Skeletal muscle cell (primary cell): ENCODE measurements at regions not wholly inside any gene's neighbourhood (a gene's known extent, or its start where the extent isn't known, plus 50 kb on each side); places are given as distances from the start of the nearest gene placed in this dataset.

Source experiments
- DNase-seq: peaks from one replicate; pipeline ENCODE4 v3.0.0-alpha.2; 2010; ENCODE audit warnings: low read depth
- H3K4me3 ChIP-seq: 2 replicates; pipeline ENCODE4 v1.5.1; 2011; ENCODE audit warnings: low read depth, mild to moderate bottlenecking, control low read depth, low read length, moderate library complexity

DNA sequence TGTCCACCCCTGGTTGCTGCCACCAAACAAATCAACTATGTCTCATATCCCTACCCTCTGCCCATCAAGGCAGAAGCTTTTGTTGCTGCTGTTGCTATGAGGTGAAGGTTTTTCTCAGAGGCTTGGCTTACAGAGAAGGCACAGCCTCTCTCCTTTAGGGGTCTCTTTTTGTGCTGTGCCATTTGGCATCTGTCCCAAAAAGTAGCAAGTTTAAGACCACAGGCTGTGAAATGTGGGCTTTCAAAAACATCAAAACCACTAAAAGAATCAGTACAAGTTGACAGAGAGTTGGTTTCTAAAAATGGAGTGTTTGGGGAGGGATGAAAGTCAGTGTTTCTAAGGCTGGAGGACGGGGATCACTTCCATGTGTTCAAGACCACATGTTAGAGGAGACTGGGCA lies 634.9 kb downstream of the BCOR start:
- no peak overlapping the region for H3K4me3 ChIP-seq
- no peak for DNase-seq

DNA sequence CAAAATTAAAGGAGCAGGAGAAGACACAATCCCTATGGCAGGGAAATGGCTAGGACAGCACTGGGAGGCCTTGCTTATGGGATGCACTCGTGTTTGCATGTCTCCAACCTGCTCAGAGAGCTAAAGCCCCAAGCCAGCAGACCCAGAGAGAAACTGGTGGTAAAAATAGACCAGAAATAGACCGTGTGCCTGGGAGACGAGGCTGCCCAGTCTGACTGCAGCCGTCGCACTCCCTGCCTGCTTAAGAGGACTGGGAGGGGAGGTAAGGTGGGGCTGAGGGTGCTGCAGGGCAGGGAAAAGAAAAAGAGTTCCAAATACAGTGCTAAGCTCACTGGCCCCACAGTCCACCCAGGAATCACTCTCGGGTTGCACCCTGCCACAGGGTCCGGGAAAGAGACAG lies 633.5 kb downstream of the BCOR start:
- no peak overlapping the region for H3K4me3 ChIP-seq
- DNase-seq = no peak

DNA sequence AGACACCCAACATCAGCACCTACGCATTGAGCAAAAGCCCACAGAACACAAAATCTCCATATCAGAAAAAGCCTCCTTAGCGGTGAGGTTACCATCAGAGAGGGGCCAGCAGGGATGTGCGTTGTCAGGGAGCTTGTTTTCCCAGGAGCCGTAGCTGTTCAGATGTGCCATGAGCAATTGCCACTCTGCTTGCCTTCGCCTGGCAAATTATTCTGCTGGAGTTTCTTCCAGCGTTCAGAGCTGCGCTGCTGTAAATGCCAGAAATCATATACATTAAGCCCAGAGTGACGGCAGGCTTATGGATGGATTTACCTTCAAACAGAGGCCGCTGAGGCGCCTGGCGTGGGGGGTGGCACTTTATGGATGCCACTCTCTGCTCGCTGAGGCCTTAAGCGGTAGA lies 632.3 kb downstream of the BCOR start:
- H3K4me3 ChIP-seq = no peak overlapping the region
- DNase-seq = no peak

DNA sequence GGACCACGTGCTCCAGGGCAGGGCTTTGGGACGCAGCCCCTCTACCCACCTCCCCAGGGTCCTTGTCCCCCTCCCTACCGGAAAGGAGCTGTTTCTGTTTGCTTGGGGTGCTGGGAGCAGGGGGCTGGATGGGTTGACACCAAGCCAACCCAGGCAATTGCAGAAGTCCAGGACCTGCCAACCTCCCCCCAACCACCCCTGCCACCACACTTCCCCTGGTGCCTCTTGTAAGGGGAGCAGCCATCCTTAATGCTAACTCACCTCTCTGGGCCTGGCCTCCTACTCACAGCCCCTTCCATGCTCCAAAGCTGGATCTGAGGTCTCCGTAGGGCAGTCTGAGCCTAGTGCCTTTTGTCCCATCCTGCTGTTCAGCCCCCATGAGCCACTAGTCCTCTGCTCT lies 631.9 kb downstream of the BCOR start:
- DNase-seq = no peak

DNA sequence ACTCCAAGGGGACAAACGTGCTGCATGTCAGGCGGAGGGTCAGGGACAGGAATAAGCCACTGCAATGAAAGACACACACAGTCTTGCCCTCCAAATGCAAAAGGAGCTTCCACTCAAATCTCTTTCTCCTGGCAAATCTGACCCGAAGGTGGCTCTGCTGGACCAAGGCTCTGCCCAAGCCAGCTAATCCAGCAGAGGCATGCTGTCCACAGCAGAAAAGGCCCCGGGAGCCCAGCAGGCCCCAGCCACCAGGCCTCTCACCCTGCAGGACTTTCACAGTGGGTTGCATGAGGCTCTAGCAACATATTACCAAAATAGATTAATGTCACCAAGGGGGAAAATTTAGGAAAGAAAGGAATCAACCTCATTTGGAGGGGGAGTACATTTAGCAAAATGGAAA lies 628.6 kb downstream of the BCOR start:
- no peak for DNase-seq
- no peak overlapping the region for H3K4me3 ChIP-seq

More for the DNA sequence above, 631.9 kb downstream of the BCOR start:
- H3K4me3 ChIP-seq = no peak overlapping the region

DNA sequence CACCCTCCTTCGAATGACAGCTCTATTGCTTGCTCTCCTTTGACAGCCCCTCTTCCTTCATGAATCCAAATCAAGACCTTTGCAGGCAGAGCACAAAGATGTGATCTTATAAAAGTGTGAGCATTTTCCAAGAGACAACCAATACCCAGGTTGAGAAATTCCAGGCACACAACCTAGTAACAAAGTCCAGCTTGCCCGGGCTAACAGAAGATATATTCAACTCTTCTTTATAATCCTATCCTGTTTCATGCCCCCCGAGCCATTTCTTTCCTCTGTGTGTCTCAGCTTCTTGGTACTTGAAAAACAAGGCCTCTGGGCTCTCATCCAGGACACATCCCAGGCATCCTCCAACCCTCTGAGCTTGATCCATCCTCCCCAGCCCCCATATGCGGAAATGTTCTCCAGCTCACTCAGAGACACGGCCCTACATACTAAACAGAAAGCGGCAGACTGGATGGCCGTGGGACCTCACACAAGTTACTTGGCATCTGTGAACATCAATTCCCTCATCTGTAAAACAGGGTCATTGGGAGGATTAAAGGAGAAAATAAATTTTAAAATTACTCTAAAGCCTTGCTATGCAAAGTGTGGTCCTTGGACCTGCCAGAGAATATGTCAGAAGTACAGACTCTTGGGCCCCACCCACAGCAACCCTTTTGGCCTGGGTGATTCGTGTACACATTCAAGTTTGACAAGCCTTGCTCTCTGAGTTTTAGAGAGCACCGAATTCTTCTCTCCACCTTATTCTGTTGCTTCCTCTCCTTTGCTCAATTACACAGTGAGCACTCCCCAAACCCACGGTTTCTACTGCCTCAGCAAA lies 627.0 kb downstream of the BCOR start:
- no peak overlapping the region for H3K4me3 ChIP-seq
- no peak for DNase-seq

DNA sequence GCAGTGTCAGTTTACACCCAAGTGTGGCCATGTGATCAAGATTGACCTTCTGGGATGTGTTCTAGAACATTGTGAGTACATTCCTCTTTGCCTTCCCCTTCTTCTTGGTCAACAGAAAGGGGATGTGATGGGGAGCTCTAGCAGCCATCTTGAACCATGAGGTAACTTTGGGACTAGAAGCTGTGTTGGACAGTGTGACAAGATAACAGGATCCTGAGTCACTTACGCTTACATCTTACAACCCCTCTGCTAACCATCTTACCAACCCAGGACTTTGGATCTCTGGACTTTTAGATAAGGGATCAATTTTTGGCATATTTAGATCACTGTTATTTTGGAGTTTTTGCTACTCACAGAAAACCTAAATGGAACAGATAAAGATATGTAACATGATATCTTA lies 625.6 kb downstream of the BCOR start:
- no peak overlapping the region for H3K4me3 ChIP-seq
- DNase-seq = no peak

DNA sequence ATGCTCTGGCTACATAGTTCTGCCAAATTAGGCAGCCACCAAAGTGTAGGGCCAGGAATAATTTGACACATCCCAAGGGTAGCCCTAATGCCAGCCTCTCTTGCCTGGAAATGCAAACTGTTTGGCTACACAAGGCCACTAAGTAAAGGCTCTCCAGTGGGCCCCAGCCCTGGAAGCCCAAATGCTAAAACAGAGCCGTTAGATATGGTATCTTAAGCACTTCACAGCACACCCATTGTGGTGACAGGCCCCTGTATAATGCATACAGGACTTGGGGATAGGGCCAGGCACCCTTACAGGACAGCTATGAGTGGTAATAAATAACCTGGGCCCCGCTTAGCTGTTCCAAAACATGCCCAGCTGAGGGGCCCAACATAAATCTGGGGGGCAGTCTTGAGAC lies 623.9 kb downstream of the BCOR start:
- no peak for DNase-seq
- no peak overlapping the region for H3K4me3 ChIP-seq

DNA sequence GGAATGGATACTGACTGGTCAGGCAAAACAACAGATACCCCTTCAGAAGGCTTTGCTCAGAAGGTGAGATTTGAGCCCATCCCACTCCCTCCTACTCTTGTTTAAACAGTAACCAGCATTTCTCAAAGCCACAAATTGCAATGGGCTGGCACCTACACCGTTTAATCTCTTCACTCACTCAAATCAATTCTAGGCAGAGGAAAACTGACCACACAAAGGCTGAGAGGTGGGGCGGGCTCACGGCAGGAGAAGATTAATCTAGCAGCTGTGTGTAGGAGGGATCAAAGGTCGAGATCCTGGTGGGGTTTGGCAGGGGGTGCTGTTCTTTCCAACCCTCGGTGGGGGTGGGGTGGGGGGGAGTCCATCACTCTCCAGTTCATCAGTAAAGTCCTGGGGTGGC lies 622.4 kb downstream of the BCOR start:
- DNase-seq = no peak
- no peak overlapping the region for H3K4me3 ChIP-seq

DNA sequence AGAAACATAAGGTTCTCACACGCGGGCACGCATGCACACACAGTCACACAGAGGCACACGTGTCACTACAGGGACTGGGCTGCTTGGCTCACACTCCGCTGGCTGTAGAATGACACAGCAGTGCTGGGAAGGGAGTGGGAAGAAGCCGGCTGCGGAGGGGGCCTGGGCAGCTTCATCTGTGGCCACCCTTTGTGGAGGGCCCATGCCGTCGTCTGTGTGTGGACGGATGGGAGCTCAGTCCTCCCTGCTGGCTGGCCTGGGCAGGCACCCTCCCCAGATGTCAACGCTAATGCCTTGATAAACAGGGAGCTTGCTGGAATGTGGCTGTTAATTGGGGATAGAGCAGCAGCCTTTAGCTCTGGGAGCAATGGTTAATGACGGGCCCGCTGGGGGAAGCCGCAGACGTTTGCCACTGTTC lies 621.1 kb downstream of the BCOR start:
- no peak overlapping the region for H3K4me3 ChIP-seq

DNA sequence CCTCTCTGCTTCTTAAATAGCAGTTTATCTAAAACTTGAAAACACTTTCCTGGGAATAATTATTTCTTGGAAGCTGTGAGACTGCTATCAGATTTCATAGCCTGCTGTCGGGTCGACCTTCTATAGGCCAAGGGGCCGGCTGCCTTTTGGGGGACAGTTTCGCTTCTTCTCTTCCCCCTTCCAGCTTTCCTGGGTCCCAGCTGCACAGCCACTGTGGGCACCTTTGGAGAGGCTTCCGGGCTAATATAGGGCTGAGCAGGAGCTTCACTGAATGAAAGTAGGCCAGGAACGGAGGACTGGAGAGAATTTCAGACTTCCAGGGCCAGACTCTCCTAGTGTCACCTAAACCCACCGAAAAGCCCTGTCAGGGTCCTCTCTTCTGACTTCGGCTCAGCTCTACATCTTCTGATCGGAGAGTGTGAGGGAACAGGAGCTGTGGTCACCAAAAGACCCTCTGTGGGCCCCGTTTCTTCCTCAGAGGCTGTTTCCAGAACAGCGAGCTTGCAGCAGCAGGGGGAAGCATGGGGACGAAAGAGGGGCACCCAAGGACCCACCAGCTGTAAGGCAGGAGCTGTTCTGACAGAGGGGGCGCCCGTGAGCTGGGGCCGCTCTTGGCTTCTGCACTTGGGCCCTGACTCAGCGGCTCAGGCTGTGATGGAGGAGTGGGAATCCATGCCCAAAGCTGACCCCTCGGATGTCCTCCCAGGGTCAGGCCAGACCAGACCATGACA lies 620.6 kb downstream of the BCOR start:
- no peak overlapping the region for H3K4me3 ChIP-seq
- no peak for DNase-seq

More for the DNA sequence above, 621.1 kb downstream of the BCOR start:
- no peak for DNase-seq

DNA sequence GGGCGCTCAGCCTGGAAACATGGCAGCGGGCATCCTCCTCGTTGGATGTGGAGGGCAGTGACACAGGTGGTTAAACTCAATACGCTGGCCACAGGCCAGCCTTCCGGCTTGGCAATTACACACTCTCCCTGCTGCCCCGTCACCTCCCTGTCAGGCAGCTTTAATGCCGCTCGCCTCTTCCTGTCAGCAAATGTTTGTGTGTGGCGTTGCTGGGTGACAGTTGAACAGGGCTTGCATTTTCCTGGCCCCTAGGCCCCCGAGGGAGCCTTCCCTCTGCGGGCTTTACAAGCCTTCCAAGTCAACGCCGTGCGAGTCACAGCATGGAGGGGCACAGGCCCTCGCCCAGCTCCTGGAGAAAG lies 620.0 kb downstream of the BCOR start:
- DNase-seq = no peak

DNA sequence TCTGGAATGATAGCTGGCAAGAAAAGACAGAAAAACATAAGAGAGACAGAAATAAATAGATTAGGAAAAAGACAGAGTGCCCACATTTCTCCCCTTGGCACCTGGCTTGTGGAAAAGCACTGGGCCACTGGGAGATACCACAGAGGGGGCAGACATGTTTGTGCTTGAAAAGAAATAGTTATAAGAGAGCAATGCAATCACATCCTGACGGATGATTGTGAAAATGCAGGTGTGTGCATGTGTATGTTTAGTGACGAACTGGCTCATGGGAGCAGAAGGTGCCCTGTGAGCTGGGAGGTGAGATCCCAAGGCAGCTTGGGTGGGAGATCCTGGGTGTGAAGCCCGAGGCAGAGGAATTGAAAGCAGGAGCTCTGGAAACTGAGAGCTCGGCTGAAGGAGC lies 617.9 kb downstream of the BCOR start:
- no peak overlapping the region for H3K4me3 ChIP-seq
- no peak for DNase-seq

More for the DNA sequence above, 620.0 kb downstream of the BCOR start:
- no peak overlapping the region for H3K4me3 ChIP-seq

DNA sequence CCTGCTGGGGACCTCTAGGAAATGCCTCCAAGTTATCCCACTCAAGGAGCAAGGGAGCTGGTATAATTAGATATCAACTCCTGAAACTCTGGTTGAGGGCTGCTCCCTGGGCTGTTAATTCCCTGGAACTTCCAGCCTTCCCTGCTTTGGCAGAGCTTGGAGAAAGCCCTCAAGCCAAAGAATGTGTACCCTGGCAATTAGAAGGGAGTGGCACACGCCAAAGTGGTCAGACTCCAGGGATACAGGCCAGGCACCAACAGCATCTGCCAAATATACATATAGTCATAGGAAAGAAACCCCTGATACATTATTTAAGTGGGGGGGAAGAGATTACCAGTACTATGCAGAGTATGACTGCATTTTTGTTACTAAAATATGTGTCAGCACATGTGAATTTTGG lies 616.8 kb downstream of the BCOR start:
- no peak for DNase-seq
- no peak overlapping the region for H3K4me3 ChIP-seq

DNA sequence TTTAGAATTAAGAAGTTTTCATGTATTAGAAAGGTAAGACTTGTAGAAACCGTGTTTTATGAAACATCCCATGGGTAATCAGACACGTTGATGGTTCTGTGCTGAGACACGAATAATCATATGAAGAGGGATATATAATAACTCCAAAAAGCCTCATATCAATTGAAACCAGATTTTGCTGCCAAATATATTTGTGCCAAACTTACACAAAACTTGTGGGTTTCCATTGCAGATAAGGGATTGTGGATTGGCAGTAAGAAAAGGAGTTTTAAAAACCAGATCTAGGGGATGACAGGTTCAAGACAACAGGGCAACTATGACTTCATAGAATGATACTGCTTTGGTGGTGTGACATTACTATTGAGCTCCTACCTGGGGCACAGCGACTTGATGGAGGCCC lies 616.1 kb downstream of the BCOR start:
- no peak overlapping the region for H3K4me3 ChIP-seq
- DNase-seq = no peak

DNA sequence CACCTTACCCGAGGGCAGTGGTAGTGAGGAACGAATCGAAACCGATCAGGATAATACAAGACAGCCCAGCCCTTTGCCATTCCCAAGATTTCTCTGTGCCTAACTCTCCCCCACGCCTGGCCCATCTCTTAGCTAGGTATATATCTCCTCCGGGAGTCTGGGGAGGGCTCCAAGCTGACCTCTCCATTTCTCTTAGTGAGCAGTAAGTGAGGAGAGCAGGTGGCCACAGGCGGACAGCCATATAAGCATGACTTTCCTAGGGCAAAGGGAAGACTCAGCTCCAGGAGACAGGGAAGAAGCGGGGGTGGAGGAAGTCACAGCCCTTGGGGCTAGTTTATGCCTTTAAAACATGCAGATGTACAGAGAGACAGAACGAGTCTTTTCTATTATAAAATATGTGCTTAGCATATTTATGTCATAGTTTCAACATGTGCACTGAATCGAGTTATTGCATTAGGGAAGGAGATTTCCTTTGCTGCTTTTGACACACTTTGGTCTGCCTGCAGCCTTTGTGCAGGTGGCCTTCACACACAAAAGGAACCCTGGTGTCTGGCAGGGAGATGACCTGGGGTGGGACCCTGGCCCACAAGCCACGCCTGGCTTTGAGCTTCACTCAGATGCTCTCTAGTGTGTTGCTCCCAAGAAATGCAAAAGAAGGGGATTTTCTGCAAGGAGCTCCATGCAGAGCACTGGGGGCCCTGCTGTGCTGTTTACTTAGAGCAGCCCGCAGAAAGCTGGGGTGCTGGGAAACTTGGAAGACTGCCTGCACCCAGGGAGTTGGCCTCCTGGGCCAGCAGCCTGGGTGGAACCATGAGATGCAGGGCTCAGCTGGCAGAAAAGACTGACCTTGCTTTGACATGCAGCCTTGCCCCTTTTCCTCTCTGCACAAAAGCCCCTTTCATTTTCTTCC lies 613.3 kb downstream of the BCOR start:
- no peak overlapping the region for H3K4me3 ChIP-seq
- DNase-seq = no peak

DNA sequence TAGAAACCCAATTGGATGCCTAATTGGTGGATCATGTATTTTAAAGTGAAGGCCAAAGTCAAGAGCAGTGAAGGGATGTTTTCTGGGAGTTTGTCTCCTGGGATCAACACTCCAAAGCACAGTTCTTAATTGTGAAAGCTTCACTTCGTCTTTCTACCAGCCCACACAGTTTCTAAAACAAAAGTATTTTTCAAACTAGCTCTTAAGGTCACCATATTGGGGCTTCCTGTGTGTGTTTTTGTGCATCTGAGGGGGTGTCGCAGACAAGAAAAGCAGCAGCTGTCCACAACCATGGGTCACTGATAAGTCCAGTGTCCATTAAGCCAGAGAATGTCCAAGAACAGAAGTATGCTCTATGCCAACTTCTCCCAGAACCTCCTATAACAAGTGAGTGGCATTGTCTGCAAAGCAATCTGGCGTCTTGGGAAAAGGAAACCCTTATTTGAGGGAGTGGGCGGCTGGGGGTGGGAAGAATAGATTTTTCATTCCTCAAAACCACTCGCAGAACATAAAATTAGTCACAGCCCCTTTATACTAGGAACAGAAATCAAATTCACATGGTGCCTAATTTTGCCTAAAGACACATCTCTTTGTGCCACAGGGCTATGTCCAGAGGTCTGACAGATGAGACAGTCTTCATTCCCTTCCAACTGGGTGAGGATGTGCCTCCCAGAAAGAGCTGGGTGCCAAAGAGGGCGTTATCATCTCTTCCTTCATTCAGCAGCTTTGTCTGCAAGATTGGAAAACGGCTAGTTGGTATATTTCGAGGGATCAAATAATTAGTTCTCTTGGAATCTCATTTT lies 610.4 kb downstream of the BCOR start:
- no peak for DNase-seq
- no peak overlapping the region for H3K4me3 ChIP-seq

DNA sequence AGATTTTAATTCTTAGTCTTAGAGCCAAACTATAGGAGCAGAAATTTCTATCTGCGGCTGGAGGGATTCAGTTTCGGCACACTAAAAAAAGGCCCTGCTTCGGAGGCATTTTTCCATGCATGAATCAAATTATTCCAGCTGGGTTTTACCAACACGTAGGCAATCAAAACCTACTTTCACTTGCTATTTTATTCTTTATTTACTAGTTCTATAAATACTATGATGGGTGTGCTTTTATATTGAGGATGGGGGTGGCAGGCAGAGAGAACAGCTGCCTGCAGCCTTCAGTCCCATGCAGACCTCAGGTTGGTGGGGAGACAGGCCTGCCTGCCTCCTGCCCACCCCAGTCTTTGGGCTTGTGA lies 609.8 kb downstream of the BCOR start:
- no peak overlapping the region for H3K4me3 ChIP-seq
- no peak for DNase-seq

DNA sequence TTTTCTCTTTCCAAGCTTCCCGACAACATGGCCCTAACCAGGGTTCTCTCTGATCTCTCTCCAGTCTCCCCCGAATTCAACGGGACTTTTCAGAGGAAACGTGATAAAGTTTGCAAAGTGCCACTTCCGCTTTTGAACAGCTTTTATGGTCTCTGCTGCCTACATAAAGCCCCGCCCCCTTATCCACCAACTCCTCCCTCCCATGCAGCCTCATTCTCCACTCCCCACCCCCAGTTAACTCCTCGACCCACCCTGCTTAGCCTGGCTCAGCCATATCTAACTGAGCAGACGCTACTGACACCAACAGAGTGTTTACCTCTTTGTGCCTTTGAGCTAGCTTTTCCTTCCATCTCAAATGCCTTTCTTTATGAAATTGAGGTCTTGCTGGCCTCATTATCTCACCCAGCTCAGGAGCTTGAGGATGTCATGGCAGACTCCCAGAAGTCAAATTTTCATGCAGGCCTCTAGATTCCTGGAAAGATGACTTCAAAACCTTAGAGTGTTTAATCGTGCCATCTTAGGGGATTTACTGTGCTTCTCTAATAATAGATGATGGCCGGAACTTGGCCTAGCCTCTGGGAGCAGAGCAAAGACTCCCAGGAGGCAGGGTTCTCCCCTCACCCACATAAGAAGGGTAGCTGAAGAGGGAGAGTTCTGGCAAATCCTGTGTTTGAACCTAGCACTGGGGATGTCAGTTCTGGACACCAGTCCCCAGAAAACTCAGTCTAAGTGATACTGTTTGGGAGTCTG lies 606.0 kb downstream of the BCOR start:
- DNase-seq = no peak
- H3K4me3 ChIP-seq = no peak overlapping the region
